GM12878 (cell line): ENCODE measurements at regions not wholly inside any gene's neighbourhood (a gene's known extent, or its start where the extent isn't known, plus 50 kb on each side); places are given as distances from the start of the nearest gene placed in this dataset.

ENCODE experiments used
- ATAC-seq: fragments of 200-7000 bp; cut with Tn5 transposase; 3 replicates; pipeline ENCODE4 v1.9.1; 2020; ENCODE audit warnings: mild to moderate bottlenecking, moderate library complexity
- BruUV-seq: library from RNA; stranded (reverse); fragments of 400-500 nt; replicated peaks from 2 replicates; lab custom pipeline; 2021; lab: Mats Ljungman, UMichigan
- CTCF ChIA-PET: fragments of 300-600 bp; sonication (Branson Sonifier 250); formaldehyde crosslinking; extraction: SDS; loops from one replicate; lab custom pipeline; 2021; ENCODE audit warnings: inconsistent platforms; lab: Yijun Ruan, JAX
- POLR2A ChIA-PET: fragments of 350-600 bp; formaldehyde crosslinking; extraction: SDS; loops from one replicate; lab custom pipeline; 2021; ENCODE audit warnings: inconsistent platforms; lab: Charles Lee
- RAD21 ChIA-PET: fragments of 300-600 bp; sonication (Branson Sonifier 250); formaldehyde crosslinking; loops from one replicate; lab custom pipeline; 2023; ENCODE audit warnings: antibody characterized with exemption; ENCODE audit not compliant: unreplicated experiment; lab: Charles Lee
- SMC1A ChIA-PET: fragments of 300-600 bp; sonication (Branson Sonifier 250); formaldehyde crosslinking; loops from one replicate; lab custom pipeline; 2023; ENCODE audit not compliant: unreplicated experiment, uncharacterized antibody; lab: Charles Lee
- DNase-seq: peaks from one replicate; pipeline ENCODE4 v3.0.0-alpha.2; 2011; ENCODE audit warnings: low read depth, low spot score
- FAIRE-seq: peaks from 3 replicates; lab custom pipeline; 2011; peaks lifted over from hg19 to GRCh38; lab: Jason Lieb, UNC
- H2AFZ ChIP-seq: 2 replicates; pipeline ENCODE4 v1.6.0; 2011; ENCODE audit warnings: low read depth, low read length, control low read depth; ENCODE audit not compliant: control insufficient read depth
- H3K27ac ChIP-seq: 2 replicates; pipeline ENCODE4 v1.5.1; 2011; ENCODE audit warnings: control low read depth; ENCODE audit not compliant: control insufficient read depth, insufficient read depth
- H3K27me3 ChIP-seq, 2 experiments: replicated peaks in 1 of 2; 2 replicates each; pipeline versions ENCODE4 v1.6.0 to v1.6.1; 2011; ENCODE audit warnings: low read length in 1 of 2; ENCODE audit not compliant: control insufficient read depth in 2 of 2, insufficient read depth in 2 of 2
- H3K36me3 ChIP-seq, 2 experiments: 2 replicates each; pipeline ENCODE4 v1.5.1; 2011; ENCODE audit warnings: low read length in 1 of 2; ENCODE audit not compliant: control insufficient read depth in 2 of 2, insufficient read depth in 2 of 2
- H3K4me1 ChIP-seq: 2 replicates; pipeline ENCODE4 v1.6.1; 2011; ENCODE audit warnings: mild to moderate bottlenecking, low read length, moderate library complexity, mixed read lengths; ENCODE audit not compliant: control insufficient read depth, insufficient read depth
- H3K4me2 ChIP-seq: 2 replicates; pipeline ENCODE4 v1.6.0; 2011; ENCODE audit warnings: control low read depth; ENCODE audit not compliant: control insufficient read depth, insufficient read depth
- H3K4me3 ChIP-seq: fragments of 200-600 bp; sonication (generic); 2 replicates; pipeline ENCODE4 v1.5.1; 2016
- H3K79me2 ChIP-seq: 2 replicates; pipeline ENCODE4 v1.6.0; 2011; ENCODE audit warnings: low read length; ENCODE audit not compliant: control insufficient read depth, insufficient read depth
- H3K9ac ChIP-seq: 2 replicates; pipeline ENCODE4 v1.8.0; 2011; ENCODE audit warnings: low read length, control low read depth, mixed read lengths; ENCODE audit not compliant: control insufficient read depth, insufficient read depth
- H3K9me3 ChIP-seq: replicated peaks from 3 replicates; pipeline ENCODE4 v1.5.1; 2011; ENCODE audit warnings: mild to moderate bottlenecking, low read length; ENCODE audit not compliant: control insufficient read depth, insufficient read depth
- H4K20me1 ChIP-seq: 2 replicates; pipeline ENCODE4 v1.6.0; 2011; ENCODE audit not compliant: control insufficient read depth, insufficient read depth
- IKZF2 ChIP-seq, 2 experiments: fragments of 450-650 bp; IDR thresholded peaks; 2 replicates each; pipeline ENCODE4 v1.6.1; 2017; ENCODE audit warnings: mild to moderate bottlenecking in 2 of 2, moderate library complexity in 2 of 2
- NFYB ChIP-seq: IDR thresholded peaks from 2 replicates; pipeline ENCODE4 v1.6.1; 2011; ENCODE audit warnings: low read depth, mild to moderate bottlenecking, low read length, improper control_type of control experiment, moderate library complexity; ENCODE audit not compliant: insufficient read depth
- PRDM15 ChIP-seq: fragments of 450-650 bp; formaldehyde crosslinking; IDR thresholded peaks from 2 replicates; pipeline ENCODE4 v1.4.0; 2020; ENCODE audit warnings: mild to moderate bottlenecking, moderate library complexity
- RAD51 ChIP-seq: fragments of 450-650 bp; IDR thresholded peaks from 2 replicates; pipeline ENCODE4 v1.6.1; 2016; ENCODE audit warnings: moderate library complexity, mild to moderate bottlenecking, inconsistent platforms
- RCOR1 ChIP-seq: conservative IDR thresholded peaks from 2 replicates; pipeline ENCODE4 v1.6.1; 2012; ENCODE audit warnings: low read depth, low read length, improper control_type of control experiment
- ZNF24 ChIP-seq: fragments of 450-650 bp; IDR thresholded peaks from 2 replicates; pipeline ENCODE4 v1.6.1; 2017; ENCODE audit warnings: antibody characterized with exemption, mild to moderate bottlenecking
- WGBS: methylation state at CpG from one replicate; pipeline ENCODE4 v1.1.6; 2016; ENCODE audit warnings: low lambda C conversion rate; ENCODE audit not compliant: insufficient replicate concordance, insufficient coverage; ENCODE audit errors: missing lambda C conversion rate; 5-methylcytosine and 5-hydroxymethylcytosine counted together
- in situ Hi-C: fragments of 300-500 bp; cut with MboI; formaldehyde crosslinking; loops from 9 replicates; pipeline ENCODE4 v1.14.3; 2018; ENCODE audit warnings: mixed read lengths
- intact Hi-C: fragments of 100-400 bp; cut with micrococcal nuclease; formaldehyde crosslinking; loops from one replicate; pipeline ENCODE4 v1.14.2; 2022; ENCODE audit not compliant: unreplicated experiment

DNA sequence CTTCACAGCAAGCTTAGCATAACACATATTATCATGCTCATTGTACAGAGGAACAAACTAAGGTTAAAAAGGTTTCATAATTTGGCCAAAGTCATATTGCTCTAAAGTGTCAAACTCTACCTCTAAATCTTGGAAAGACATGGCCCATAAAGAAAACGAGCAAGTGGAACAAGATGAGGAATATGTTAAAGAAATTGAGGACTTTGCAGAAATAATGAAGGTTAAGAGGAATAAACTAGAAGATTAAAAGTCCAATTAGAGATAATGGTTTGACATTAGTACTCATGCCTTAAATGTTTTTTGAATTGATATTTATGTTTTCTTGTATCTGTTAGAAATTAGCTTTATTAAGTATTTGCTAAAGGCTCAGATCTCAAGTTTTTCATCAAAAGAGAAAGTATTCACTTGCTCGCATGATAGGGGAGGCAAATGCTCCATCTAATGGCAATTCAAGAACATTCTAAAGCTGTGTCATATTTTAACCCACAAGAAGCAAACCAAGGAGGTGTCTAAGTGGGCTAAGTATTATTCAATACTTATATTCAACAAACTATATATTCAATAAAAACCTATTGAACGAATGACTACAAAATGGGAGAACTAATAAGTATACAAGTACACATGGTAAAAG is 192.9 kb upstream of the SPTLC3 start (continued):
- TF ChIP-seq PRDM15 (CRISPR knock-in tag): no peak
- TF ChIP-seq ZNF24: no peak

- Histone ChIP-seq H3K4me1 (no peaks in the 10 kb centered on the region), H3K36me3 (no peaks in the 10 kb centered on the region), H2AFZ (no peak overlapping the region), H3K4me2 (no peak overlapping the region), H4K20me1 (no peaks in the 10 kb centered on the region), H3K4me3 (no peak overlapping the region), H3K9me3 (no peaks in the 10 kb centered on the region), H3K27me3 (no peaks in the 10 kb centered on the region), H3K27ac (no peak overlapping the region), H3K9ac (no peak overlapping the region), H3K79me2 (no peaks in the 10 kb centered on the region)
- BruUV-seq: no TSS peak
- intact Hi-C loops (no loop called here), in situ Hi-C loops (no loop called here)
- no peak for DNase-seq
- RAD21 ChIA-PET: no interaction called here
- no peak for TF ChIP-seq RCOR1
- no peak for TF ChIP-seq NFYB
- TF ChIP-seq IKZF2 (IDR thresholded peaks at IDR 0.05): no peak
- no peak for TF ChIP-seq RAD51
- 19% methylated on average over 3 of the region's 3 CpGs for WGBS
- SMC1A ChIA-PET: no interaction called here
- no peak for ATAC-seq
- CTCF ChIA-PET: interaction anchor here (1.3 kb wide), 1 partner anchor 16 kb away, joined by 3 read pairs; no protein-coding TSS in a partner anchor
- POLR2A ChIA-PET: no interaction called here
- FAIRE-seq: no peak
Observed at GRCh38 chr20:12821249-12821648, 187.5 kb upstream of the SPTLC3 start.
